Body of pancreas (tissue), 4 donors: ENCODE measurements at regions not wholly inside any gene's neighbourhood (a gene's known extent, or its start where the extent isn't known, plus 50 kb on each side); places are given as distances from the start of the nearest gene placed in this dataset.

Experiments
- POLR2A ChIP-seq, 3 donors: fragments of 450-650 bp; IDR thresholded peaks; one replicate each; pipeline ENCODE4 v1.6.1; 2016; ENCODE audit warnings: antibody characterized with exemption in 3 of 3, mild to moderate bottlenecking in 2 of 3
- TF ChIP-seq, protein P1 (sequence below), 7 experiments: fragments of 450-650 bp in 4 of 7; fragments of 200-600 bp in 3 of 7; sonication (generic) in 3 of 7; IDR thresholded peaks; one replicate each; pipeline ENCODE4 v1.5.1; 2016 to 2019; ENCODE audit warnings: antibody characterized with exemption in 7 of 7

DNA sequence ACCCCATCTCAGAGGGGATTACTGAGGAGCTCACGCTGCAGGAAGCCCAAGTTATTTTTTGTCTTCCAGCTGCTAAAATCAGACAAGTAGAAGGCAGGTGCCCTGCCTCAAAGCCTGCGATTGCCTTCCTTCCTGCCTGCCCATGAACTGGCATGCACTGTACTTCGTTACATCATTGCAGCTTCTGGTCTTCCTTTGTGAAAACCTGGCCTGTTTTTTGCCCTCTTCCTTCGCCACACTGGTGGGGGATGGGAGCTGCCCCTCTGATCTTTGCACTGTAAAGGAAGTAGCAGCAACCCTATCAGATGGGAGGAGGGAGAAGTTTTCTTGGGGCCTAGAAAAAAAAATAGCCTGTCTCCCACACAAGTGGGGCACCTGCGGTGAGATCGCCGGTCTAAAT is 1098.7 kb downstream of the BCL11B start:
- no peak for TF ChIP-seq POLR2A (IDR thresholded peaks at IDR 0.05)
- TF ChIP-seq, protein P1, sequence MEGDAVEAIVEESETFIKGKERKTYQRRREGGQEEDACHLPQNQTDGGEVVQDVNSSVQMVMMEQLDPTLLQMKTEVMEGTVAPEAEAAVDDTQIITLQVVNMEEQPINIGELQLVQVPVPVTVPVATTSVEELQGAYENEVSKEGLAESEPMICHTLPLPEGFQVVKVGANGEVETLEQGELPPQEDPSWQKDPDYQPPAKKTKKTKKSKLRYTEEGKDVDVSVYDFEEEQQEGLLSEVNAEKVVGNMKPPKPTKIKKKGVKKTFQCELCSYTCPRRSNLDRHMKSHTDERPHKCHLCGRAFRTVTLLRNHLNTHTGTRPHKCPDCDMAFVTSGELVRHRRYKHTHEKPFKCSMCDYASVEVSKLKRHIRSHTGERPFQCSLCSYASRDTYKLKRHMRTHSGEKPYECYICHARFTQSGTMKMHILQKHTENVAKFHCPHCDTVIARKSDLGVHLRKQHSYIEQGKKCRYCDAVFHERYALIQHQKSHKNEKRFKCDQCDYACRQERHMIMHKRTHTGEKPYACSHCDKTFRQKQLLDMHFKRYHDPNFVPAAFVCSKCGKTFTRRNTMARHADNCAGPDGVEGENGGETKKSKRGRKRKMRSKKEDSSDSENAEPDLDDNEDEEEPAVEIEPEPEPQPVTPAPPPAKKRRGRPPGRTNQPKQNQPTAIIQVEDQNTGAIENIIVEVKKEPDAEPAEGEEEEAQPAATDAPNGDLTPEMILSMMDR (IDR thresholded peaks at IDR 0.05) = no peak
